ENCODE measurements at regions not wholly inside any gene's neighbourhood (a gene's known extent, or its start where the extent isn't known, plus 50 kb on each side); places are given as distances from the start of the nearest gene placed in this dataset.

GRCh38 chr7:125561006-125561405 lies 631.4 kb upstream of the POT1 start:
- intact Hi-C loops (cut with micrococcal nuclease) = no loop called here
- peaks cover 9% of the 10 kb centered on the region for H3K4me1 Mint-ChIP-seq
- H3K4me2 ChIP-seq (replicated peaks; ENCODE audit: extremely low read depth, low read length, poor library complexity, severe bottlenecking) = peak overlapping the region; percentile 20
- no peaks in the 10 kb centered on the region for H3K79me2 ChIP-seq (ENCODE audit: insufficient read depth, low read length)
- no peaks in the 10 kb centered on the region for H3K36me3 ChIP-seq (replicated peaks in 1 of 2; ENCODE audit: control insufficient read depth in 1 of 2, insufficient read depth in 2 of 2, low read length in 2 of 2)
- H3K27me3 Mint-ChIP-seq (ENCODE audit: low read depth in 3 of 3) = peaks cover 0 to 2% (median 0%) of the 10 kb centered on the region in 3 donors
- H3K27ac ChIP-seq (ENCODE audit: low read depth in 1 of 2, low read length in 2 of 2) = no peak overlapping the region
- peaks cover 0 to 6% of the 10 kb centered on the region in 2 donors for H3K4me1 ChIP-seq (ENCODE audit: control insufficient read depth in 1 of 2, insufficient read depth in 2 of 2, low read length in 2 of 2)
- no peaks in the 10 kb centered on the region for H3K36me3 Mint-ChIP-seq
- H3K27me3 ChIP-seq (ENCODE audit: control insufficient read depth in 2 of 2, insufficient read depth in 2 of 2, low read length in 2 of 2) = no peaks in the 10 kb centered on the region
- H3K9ac ChIP-seq (ENCODE audit: insufficient read depth, low read length, poor library complexity, severe bottlenecking) = no peak overlapping the region
- DNase-seq = no peak
- TF ChIP-seq, protein P1, sequence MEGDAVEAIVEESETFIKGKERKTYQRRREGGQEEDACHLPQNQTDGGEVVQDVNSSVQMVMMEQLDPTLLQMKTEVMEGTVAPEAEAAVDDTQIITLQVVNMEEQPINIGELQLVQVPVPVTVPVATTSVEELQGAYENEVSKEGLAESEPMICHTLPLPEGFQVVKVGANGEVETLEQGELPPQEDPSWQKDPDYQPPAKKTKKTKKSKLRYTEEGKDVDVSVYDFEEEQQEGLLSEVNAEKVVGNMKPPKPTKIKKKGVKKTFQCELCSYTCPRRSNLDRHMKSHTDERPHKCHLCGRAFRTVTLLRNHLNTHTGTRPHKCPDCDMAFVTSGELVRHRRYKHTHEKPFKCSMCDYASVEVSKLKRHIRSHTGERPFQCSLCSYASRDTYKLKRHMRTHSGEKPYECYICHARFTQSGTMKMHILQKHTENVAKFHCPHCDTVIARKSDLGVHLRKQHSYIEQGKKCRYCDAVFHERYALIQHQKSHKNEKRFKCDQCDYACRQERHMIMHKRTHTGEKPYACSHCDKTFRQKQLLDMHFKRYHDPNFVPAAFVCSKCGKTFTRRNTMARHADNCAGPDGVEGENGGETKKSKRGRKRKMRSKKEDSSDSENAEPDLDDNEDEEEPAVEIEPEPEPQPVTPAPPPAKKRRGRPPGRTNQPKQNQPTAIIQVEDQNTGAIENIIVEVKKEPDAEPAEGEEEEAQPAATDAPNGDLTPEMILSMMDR (IDR thresholded peaks at IDR 0.05) = no peak
- H3K27ac Mint-ChIP-seq = no peak overlapping the region
- H3K9me3 Mint-ChIP-seq = peaks cover 0 to 5% (median 2%) of the 10 kb centered on the region in 7 donors
- peak overlapping the region in 1 of 3 experiments; percentile 1 for H3K4me3 ChIP-seq (replicated peaks in 1 of 3; ENCODE audit: low read depth in 2 of 3, low read length in 3 of 3)
- 0% methylated on average over 2 of the region's 3 CpGs for WGBS (ENCODE audit: insufficient coverage)
- peak overlapping the region in 1 of 2 donors; percentile 37 for H3K4me3 Mint-ChIP-seq
- H3K9me3 ChIP-seq (replicated peaks in 1 of 2; ENCODE audit: control insufficient read depth in 1 of 2, insufficient read depth in 1 of 2, low read length in 2 of 2) = peaks cover 0 to 3% of the 10 kb centered on the region in 2 donors
- no peak overlapping the region for H2AFZ ChIP-seq (ENCODE audit: insufficient read depth, low read depth, low read length, poor library complexity, severe bottlenecking)
- no peaks in the 10 kb centered on the region for H4K20me1 ChIP-seq (ENCODE audit: insufficient read depth, low read length)

GRCh38 chr7:125559921-125560320 lies 630.3 kb upstream of the POT1 start:
- no peak overlapping the region for H3K4me3 Mint-ChIP-seq
- Histone ChIP-seq H3K36me3 (replicated peaks in 1 of 2; ENCODE audit: control insufficient read depth in 1 of 2, insufficient read depth in 2 of 2, low read length in 2 of 2) (no peaks in the 10 kb centered on the region), H3K9ac (ENCODE audit: insufficient read depth, low read length, poor library complexity, severe bottlenecking) (no peak overlapping the region), H3K27ac (ENCODE audit: low read depth in 1 of 2, low read length in 2 of 2) (no peak overlapping the region), H2AFZ (ENCODE audit: insufficient read depth, low read depth, low read length, poor library complexity, severe bottlenecking) (no peak overlapping the region), H3K4me2 (replicated peaks; ENCODE audit: extremely low read depth, low read length, poor library complexity, severe bottlenecking) (no peak overlapping the region), H3K27me3 (ENCODE audit: control insufficient read depth in 2 of 2, insufficient read depth in 2 of 2, low read length in 2 of 2) (no peaks in the 10 kb centered on the region), H3K4me3 (replicated peaks in 1 of 3; ENCODE audit: low read depth in 2 of 3, low read length in 3 of 3) (no peak overlapping the region), H3K9me3 (replicated peaks in 1 of 2; ENCODE audit: control insufficient read depth in 1 of 2, insufficient read depth in 1 of 2, low read length in 2 of 2) (peaks cover 0 to 4% of the 10 kb centered on the region in 2 donors), H3K79me2 (ENCODE audit: insufficient read depth, low read length) (no peaks in the 10 kb centered on the region), H4K20me1 (ENCODE audit: insufficient read depth, low read length) (no peaks in the 10 kb centered on the region), H3K4me1 (ENCODE audit: control insufficient read depth in 1 of 2, insufficient read depth in 2 of 2, low read length in 2 of 2) (peaks cover 0 to 6% of the 10 kb centered on the region in 2 donors)
- WGBS (ENCODE audit: insufficient coverage) = 83% methylated on average over 1 of the region's 2 CpGs
- H3K4me1 Mint-ChIP-seq = peaks cover 9% of the 10 kb centered on the region
- H3K36me3 Mint-ChIP-seq = no peaks in the 10 kb centered on the region
- peaks cover 0 to 2% (median 0%) of the 10 kb centered on the region in 3 donors for H3K27me3 Mint-ChIP-seq (ENCODE audit: low read depth in 3 of 3)
- H3K9me3 Mint-ChIP-seq = peaks cover 2 to 5% (median 3%) of the 10 kb centered on the region in 7 donors
- intact Hi-C loops (cut with micrococcal nuclease) = no loop called here
- TF ChIP-seq, protein P1 (IDR thresholded peaks at IDR 0.05) = no peak
- no peak overlapping the region for H3K27ac Mint-ChIP-seq
- no peak for DNase-seq

Measured in CD14-positive monocyte (primary cell).